ENCODE measurements at regions not wholly inside any gene's neighbourhood (a gene's known extent, or its start where the extent isn't known, plus 50 kb on each side); places are given as distances from the start of the nearest gene placed in this dataset.

- H3K79me2 ChIP-seq (ENCODE audit: insufficient read depth, low read length) = no peaks in the 10 kb centered on the region
- no peaks in the 10 kb centered on the region for H3K9me2 ChIP-seq (ENCODE audit: low read depth, low read length)
- H3K9ac ChIP-seq (ENCODE audit: low read length) = no peak overlapping the region
- no peaks in the 10 kb centered on the region for H3K9me3 ChIP-seq (ENCODE audit: low read length)
- no peaks in the 10 kb centered on the region for H4K20me1 ChIP-seq (ENCODE audit: insufficient read depth, low read length)
- TF ChIP-seq EZH2 (IDR thresholded peaks at IDR 0.05; ENCODE audit: borderline replicate concordance, low read length) (no peak), CTCF (IDR thresholded peaks at IDR 0.05; ENCODE audit: low read length) (no peak)
- H3K4me1 ChIP-seq (ENCODE audit: insufficient read depth, low read length, severe bottlenecking) = no peaks in the 10 kb centered on the region
- no peaks in the 10 kb centered on the region for H3F3A ChIP-seq (ENCODE audit: insufficient read depth, low read length)
- H3K4me2 ChIP-seq (ENCODE audit: low read length) = no peak overlapping the region
- no peak overlapping the region for H3K4me3 ChIP-seq (ENCODE audit: low read depth, low read length, poor library complexity, severe bottlenecking)
- H3K36me3 ChIP-seq (ENCODE audit: insufficient read depth, low read length) = no peaks in the 10 kb centered on the region
- H3K27ac ChIP-seq (ENCODE audit: low read depth, low read length, poor library complexity, severe bottlenecking) = no peak overlapping the region
- H3K27me3 ChIP-seq (ENCODE audit: insufficient read depth, low read length) = peaks cover 8% of the 10 kb centered on the region; the same call in 1 of the 2 replicates
- H2AFZ ChIP-seq (ENCODE audit: low read length) = no peak overlapping the region
Measured at GRCh38 chr20:58113716-58114115, 114.7 kb downstream of the ANKRD60 start.

- no peaks in the 10 kb centered on the region for H3K9me2 ChIP-seq (ENCODE audit: low read depth, low read length)
- H3K4me2 ChIP-seq (ENCODE audit: low read length) = no peak overlapping the region
- no peaks in the 10 kb centered on the region for H3F3A ChIP-seq (ENCODE audit: insufficient read depth, low read length)
- H3K27me3 ChIP-seq (ENCODE audit: insufficient read depth, low read length) = peaks cover 6% of the 10 kb centered on the region; the same call in 1 of the 2 replicates
- no peak overlapping the region for H3K27ac ChIP-seq (ENCODE audit: low read depth, low read length, poor library complexity, severe bottlenecking)
- TF ChIP-seq CTCF (IDR thresholded peaks at IDR 0.05; ENCODE audit: low read length) (no peak), EZH2 (IDR thresholded peaks at IDR 0.05; ENCODE audit: borderline replicate concordance, low read length) (no peak)
- no peaks in the 10 kb centered on the region for H3K79me2 ChIP-seq (ENCODE audit: insufficient read depth, low read length)
- no peaks in the 10 kb centered on the region for H4K20me1 ChIP-seq (ENCODE audit: insufficient read depth, low read length)
- H3K4me3 ChIP-seq (ENCODE audit: low read depth, low read length, poor library complexity, severe bottlenecking) = no peak overlapping the region
- no peaks in the 10 kb centered on the region for H3K9me3 ChIP-seq (ENCODE audit: low read length)
- no peaks in the 10 kb centered on the region for H3K4me1 ChIP-seq (ENCODE audit: insufficient read depth, low read length, severe bottlenecking)
- no peaks in the 10 kb centered on the region for H3K36me3 ChIP-seq (ENCODE audit: insufficient read depth, low read length)
- no peak overlapping the region for H2AFZ ChIP-seq (ENCODE audit: low read length)
- no peak overlapping the region for H3K9ac ChIP-seq (ENCODE audit: low read length)
Measured at GRCh38 chr20:58112017-58112781, 116.3 kb downstream of the ANKRD60 start.

- H3K4me2 ChIP-seq (ENCODE audit: low read length) = no peak overlapping the region
- H3K9ac ChIP-seq (ENCODE audit: low read length) = no peak overlapping the region
Measured at GRCh38 chr20:58111310-58112016, 117.0 kb downstream of the ANKRD60 start.

More at GRCh38 chr20:58111310-58112016, 117.0 kb downstream of the ANKRD60 start:
- Histone ChIP-seq H3K4me3 (ENCODE audit: low read depth, low read length, poor library complexity, severe bottlenecking) (no peak overlapping the region), H3K9me2 (ENCODE audit: low read depth, low read length) (no peaks in the 10 kb centered on the region), H3K4me1 (ENCODE audit: insufficient read depth, low read length, severe bottlenecking) (no peaks in the 10 kb centered on the region), H3K79me2 (ENCODE audit: insufficient read depth, low read length) (no peaks in the 10 kb centered on the region), H3K9me3 (ENCODE audit: low read length) (no peaks in the 10 kb centered on the region), H3K27ac (ENCODE audit: low read depth, low read length, poor library complexity, severe bottlenecking) (no peak overlapping the region), H3F3A (ENCODE audit: insufficient read depth, low read length) (no peaks in the 10 kb centered on the region), H3K36me3 (ENCODE audit: insufficient read depth, low read length) (no peaks in the 10 kb centered on the region), H3K27me3 (ENCODE audit: insufficient read depth, low read length) (peaks cover 4% of the 10 kb centered on the region; the same call in 1 of the 2 replicates), H4K20me1 (ENCODE audit: insufficient read depth, low read length) (no peaks in the 10 kb centered on the region), H2AFZ (ENCODE audit: low read length) (no peak overlapping the region)
- TF ChIP-seq CTCF (IDR thresholded peaks at IDR 0.05; ENCODE audit: low read length) (no peak), EZH2 (IDR thresholded peaks at IDR 0.05; ENCODE audit: borderline replicate concordance, low read length) (no peak)

Measured in OCI-LY1 (cell line).